NCI-H446 treated with DMSO at 0.1 percent for 48 hours (cell line): ENCODE measurements at regions not wholly inside any gene's neighbourhood (a gene's known extent, or its start where the extent isn't known, plus 50 kb on each side); places are given as distances from the start of the nearest gene placed in this dataset.
"Not testable (repeated sequence)": the region's sequence is repeated elsewhere in the genome, so short reads cannot be mapped to it uniquely, and the experiment has no call there.

ENCODE experiments used
- DNase-seq: peaks from one replicate; lab custom pipeline; 2025; lab: John Stamatoyannopoulos, UW

DNA sequence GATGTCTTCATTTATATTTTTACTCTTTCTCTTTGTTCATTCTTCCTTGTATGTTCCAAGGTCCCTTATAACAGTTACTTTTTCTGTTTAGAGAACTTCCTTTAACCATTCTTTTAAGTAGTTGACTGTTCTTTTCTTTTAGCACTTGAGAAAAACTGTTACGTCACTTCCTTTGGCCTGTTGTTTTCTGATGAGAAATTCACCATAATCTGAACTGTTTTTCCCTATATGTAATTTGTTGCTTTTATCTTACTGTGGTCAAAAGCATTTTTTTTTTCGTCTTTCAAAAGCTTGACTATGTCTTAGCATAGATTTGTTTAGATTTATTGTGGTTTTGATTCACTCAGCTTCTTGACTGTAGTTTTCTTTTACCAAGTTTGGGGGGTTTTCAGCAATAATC is 1660.3 kb upstream of the PCDH10 start:
- DNase-seq, result no peak

GRCh38 chr4:131496211-131496610 is 1652.9 kb upstream of the PCDH10 start:
- DNase-seq, result not testable (repeated sequence)

GRCh38 chr4:131499141-131499873 is 1649.8 kb upstream of the PCDH10 start:
- DNase-seq, result peak; percentile 97

- peak; percentile 90 for DNase-seq
Observed at GRCh38 chr4:131509521-131509920, 1639.6 kb upstream of the PCDH10 start.

- no peak for DNase-seq
Observed at GRCh38 chr4:131526686-131527085, 1622.4 kb upstream of the PCDH10 start.

DNA sequence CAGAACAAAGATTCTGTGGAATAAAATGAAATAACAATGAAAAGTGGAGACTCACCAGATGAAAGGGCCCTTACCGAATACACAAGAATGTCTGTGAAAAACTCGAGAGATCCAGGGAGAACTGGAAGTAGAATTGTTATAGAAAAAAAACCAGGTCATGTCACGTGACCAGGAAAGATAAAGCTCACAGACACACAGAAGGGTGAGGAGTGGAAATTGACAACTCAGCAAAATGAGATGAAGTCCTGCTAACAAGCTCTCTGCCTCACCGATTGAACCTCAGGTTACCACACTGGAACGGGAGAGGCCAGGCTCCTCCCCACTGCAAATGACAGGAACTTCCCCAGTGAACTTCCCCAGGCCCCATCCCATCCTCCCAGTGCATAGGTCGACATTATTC is 1618.0 kb upstream of the PCDH10 start:
- DNase-seq, result no peak

GRCh38 chr4:131534944-131535645 is 1614.0 kb upstream of the PCDH10 start:
- DNase-seq, result no peak

DNA sequence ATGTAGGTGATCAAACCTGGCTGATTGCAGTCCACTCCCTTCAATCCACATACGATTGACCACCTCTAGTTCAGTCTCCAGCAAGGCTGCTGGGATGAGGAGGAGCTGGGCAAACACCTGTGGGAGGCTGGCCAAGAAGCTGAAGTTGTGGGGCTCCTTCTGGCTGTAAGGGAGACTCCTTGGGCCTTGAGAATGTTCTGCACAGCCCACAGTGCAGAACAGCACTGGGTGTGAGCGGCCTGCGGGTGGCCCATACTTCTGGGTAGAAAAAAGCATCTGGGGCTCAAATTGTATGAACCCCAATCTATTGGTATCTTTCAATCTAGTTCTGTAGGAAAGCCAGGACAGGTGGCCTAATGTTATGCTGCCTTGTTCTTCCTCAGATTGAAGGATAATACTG is 1608.8 kb upstream of the PCDH10 start:
- no peak for DNase-seq

GRCh38 chr4:131547506-131547981 is 1601.5 kb upstream of the PCDH10 start:
- no peak for DNase-seq

DNA sequence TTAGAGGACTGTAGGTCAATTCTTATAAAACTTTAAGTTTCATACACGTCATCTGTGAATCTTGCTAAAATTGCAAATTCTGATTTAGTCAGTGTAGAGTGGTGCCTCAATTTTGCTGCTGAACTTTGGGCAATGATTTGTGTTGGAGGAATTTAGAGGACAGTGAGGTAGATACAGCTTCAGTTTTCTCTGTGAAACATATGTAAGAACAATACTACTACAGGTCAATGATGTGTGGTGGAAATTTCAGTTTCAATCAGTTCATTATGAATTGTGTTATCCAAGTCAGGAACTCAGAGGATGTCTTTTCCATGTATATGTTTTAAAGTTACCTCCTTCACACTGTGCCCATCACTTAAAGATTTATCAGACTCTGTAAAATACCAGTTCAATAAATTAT is 1597.8 kb upstream of the PCDH10 start:
- DNase-seq, result no peak

GRCh38 chr4:131566026-131566425 is 1583.1 kb upstream of the PCDH10 start:
- no peak for DNase-seq

DNA sequence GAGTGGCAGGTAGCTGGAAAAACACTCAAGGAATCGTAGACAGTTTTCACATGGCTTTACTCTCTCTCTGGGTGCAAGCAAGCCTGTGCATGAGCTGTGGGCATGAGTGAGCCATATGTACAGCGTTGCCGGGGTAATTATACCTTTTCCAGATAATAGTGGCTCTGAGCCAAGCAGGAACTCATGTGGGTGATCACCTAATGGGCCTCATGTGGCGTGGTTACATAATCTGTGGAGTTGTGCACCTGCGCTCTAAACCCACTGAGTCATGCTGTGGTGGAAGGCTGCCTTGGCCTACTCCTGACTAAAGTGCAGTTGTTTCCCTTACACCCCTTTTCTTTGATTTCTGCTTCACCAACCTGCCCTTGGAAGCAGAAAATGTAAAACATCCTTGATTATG is 1564.5 kb upstream of the PCDH10 start:
- no peak for DNase-seq

DNA sequence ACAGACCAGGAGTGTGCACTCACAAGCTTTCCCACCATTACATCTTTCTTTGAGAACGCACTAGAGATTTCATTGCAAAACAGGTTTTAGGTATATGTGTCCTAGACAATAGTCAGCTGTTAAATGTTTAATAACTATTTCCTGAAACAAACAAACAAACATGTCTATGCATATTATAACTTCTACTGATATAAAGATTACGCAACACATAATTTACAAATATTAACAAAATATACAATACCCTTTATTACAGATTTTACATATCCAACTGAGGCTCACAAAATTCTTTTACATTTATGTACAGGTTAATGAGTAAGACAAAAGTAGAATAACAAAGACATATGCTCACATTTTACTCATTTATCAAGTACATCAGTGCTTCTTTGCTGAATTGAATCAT is 1554.0 kb upstream of the PCDH10 start:
- no peak for DNase-seq

GRCh38 chr4:131603705-131604104 is 1545.4 kb upstream of the PCDH10 start:
- DNase-seq, result no peak

DNA sequence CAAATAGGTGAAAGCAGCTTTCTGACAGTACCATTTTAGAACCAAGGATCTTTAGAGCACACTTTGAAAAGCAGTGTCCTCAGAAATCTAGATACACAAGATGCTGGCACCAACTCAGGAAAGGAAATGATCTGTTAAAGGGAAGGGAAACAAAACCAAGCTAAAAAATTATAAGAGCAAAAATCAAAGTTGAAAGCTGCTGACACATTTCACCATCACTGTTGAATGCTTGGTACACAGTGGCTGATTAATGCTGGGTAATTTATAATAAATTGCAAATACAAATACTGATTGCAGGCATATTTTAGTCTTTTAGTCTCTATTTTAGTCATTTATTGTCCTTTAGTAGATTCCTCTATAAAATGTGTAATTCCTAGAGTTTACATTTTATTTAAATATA is 1540.1 kb upstream of the PCDH10 start:
- no peak for DNase-seq

- DNase-seq, result peak; percentile 19
Observed at GRCh38 chr4:131610517-131610916, 1538.6 kb upstream of the PCDH10 start.

DNA sequence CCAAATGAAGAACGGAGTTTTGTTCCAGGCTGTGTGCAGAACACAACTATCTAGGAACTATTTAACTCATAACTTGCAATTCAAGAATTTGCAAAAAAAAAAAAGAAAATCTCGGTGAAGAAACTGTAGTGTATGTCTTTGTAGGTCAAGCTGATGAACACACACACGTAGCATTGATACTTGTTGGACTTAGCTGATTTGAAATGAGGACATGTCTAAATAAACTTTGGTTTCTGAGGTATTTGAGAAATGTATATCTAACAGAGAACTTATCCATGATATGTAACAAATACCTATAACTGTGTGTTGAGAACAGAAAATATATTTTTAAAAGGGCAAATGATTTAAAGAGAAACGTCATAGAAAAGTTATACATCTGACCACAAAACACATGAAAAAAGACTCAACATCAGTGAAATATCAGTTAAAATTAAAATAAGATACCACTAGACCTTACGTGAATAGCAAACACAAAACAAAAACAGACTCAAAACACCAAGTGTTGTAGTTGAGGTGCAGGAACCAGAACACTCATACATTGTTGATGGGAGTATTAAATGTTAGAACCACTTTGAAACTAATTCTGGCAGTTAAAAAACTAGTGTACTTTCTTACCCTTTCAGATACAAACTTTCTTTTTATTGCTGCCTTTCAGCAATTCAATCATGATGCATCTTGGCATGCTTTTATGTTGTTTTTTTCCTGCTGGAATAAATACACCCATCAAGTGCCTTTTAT is 1535.8 kb upstream of the PCDH10 start:
- no peak for DNase-seq

DNA sequence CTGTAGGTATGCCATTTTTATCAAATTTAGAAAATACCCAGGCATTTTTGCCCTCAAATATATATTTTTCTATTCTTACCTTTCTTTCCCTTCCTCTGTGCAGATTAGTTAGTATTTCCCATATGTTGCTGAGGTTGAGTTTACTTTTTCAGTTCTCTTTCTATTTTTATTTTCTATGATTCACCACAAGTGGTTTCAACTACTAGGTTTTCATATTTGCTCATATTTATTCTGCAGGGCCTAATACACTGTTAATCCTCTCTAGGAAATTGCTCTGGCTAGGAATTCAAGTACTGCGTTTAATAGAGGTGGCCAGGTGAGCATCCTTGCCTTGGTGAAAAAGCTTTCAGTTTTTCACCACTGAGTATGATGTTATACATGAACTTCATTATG is 1535.3 kb upstream of the PCDH10 start:
- no peak for DNase-seq

- DNase-seq, result no peak
Observed at GRCh38 chr4:131632877-131633276, 1516.2 kb upstream of the PCDH10 start.

- DNase-seq, result no peak
Observed at GRCh38 chr4:131635191-131635590, 1513.9 kb upstream of the PCDH10 start.

DNA sequence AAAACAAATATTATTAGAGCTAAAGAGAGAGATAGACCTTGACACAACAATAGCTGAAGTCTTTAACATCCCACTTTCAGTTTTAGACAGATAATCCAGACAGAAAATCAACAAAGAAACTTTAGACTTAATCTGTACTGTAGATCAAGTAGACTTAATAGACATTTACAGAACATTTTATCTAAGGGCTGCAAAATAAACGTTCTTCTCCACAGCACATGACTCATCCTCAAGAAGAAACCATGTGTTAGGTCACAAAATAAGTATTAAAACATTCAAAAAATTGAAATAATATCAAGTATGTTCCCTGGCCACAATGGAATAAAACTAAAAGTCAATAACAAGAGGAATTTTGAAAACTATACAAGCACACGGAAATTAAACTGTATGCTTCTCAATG is 1510.3 kb upstream of the PCDH10 start:
- no peak for DNase-seq

DNA sequence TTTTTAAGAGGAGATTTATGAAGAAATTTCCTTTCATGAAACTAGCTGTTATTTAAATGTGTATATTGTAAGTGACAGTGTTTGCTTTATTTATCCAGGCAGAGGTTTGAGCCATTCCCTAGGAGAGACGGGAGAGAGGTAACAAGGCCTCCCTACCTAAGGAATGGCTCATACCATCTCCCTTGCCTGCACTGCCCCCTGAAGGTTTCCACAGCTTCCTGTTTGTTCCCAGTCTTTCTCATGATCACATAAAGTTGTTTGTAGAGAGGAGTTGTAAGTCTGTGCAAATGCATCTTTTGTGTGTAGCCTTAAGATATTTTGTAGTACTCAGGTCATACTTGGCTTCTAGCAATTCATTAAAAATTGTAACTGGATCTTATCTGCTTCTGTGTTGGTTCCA is 1504.5 kb upstream of the PCDH10 start:
- peak; percentile 52 for DNase-seq

- DNase-seq, result no peak
Observed at GRCh38 chr4:131649227-131649626, 1499.9 kb upstream of the PCDH10 start.
